Panc1 (cell line): ENCODE measurements at regions not wholly inside any gene's neighbourhood (a gene's known extent, or its start where the extent isn't known, plus 50 kb on each side); places are given as distances from the start of the nearest gene placed in this dataset.
A peak's percentile ranks its signal among the peaks of the same experiment; 100 is the strongest.

ENCODE experiments used
- ATAC-seq: fragments of 200-7000 bp; cut with Tn5 transposase; 2 replicates; pipeline ENCODE4 v1.9.1; 2020; ENCODE audit warnings: mild to moderate bottlenecking, moderate library complexity
- BruUV-seq: library from RNA; stranded (reverse); fragments of 400-500 nt; replicated peaks from 2 replicates; lab custom pipeline; 2021; lab: Mats Ljungman, UMichigan
- CTCF ChIA-PET: fragments of 300-600 bp; sonication (Branson Sonifier 250); formaldehyde crosslinking; loops from one replicate; lab custom pipeline; 2022; ENCODE audit warnings: antibody characterized with exemption; lab: Charles Lee
- POLR2A ChIA-PET: fragments of 300-600 bp; sonication (Branson Sonifier 250); formaldehyde crosslinking; loops from one replicate; lab custom pipeline; 2022; ENCODE audit warnings: antibody characterized with exemption; lab: Charles Lee
- DNase-seq: peaks from one replicate; pipeline ENCODE4 v3.0.0-alpha.2; 2010; ENCODE audit warnings: low read depth, low spot score
- H3K27ac ChIP-seq: 2 replicates; pipeline ENCODE4 v1.5.1; 2011; ENCODE audit warnings: mild to moderate bottlenecking, low read length, inconsistent platforms
- H3K27me3 ChIP-seq: fragments of 200-500 bp; sonication (Bioruptor generic); 2 replicates; pipeline ENCODE4 v1.6.0; 2014; ENCODE audit warnings: low read length, inconsistent platforms; ENCODE audit not compliant: control insufficient read depth, insufficient read depth
- H3K36me3 ChIP-seq: fragments of 200-500 bp; sonication (Bioruptor generic); 2 replicates; pipeline ENCODE4 v1.5.1; 2014; ENCODE audit warnings: inconsistent platforms, mild to moderate bottlenecking, low read length, moderate library complexity; ENCODE audit not compliant: control insufficient read depth, insufficient read depth
- H3K4me1 ChIP-seq: 2 replicates; pipeline ENCODE4 v1.5.1; 2011; ENCODE audit warnings: inconsistent platforms, mild to moderate bottlenecking, low read length, moderate library complexity; ENCODE audit not compliant: control insufficient read depth, insufficient read depth
- H3K4me3 ChIP-seq, 2 experiments: 2 replicates each; pipeline ENCODE4 v1.5.1; 2011 to 2012; ENCODE audit warnings: low read depth in 2 of 2, low read length in 2 of 2, mild to moderate bottlenecking in 2 of 2, inconsistent platforms in 1 of 2, moderate library complexity in 1 of 2
- H3K9me3 ChIP-seq: fragments of 200-500 bp; sonication (Bioruptor generic); 2 replicates; pipeline ENCODE4 v1.5.1; 2014; ENCODE audit warnings: low read depth, mild to moderate bottlenecking, inconsistent platforms, low read length, moderate library complexity; ENCODE audit not compliant: control insufficient read depth, insufficient read depth
- CTCF ChIP-seq: fragments of 450-650 bp; IDR thresholded peaks from 2 replicates; pipeline ENCODE4 v1.5.1; 2017; ENCODE audit warnings: mild to moderate bottlenecking
- POLR2AphosphoS5 ChIP-seq: IDR thresholded peaks from 2 replicates; pipeline ENCODE4 v1.6.1; 2012; ENCODE audit warnings: mild to moderate bottlenecking, low read depth, low read length, moderate library complexity
- REST ChIP-seq, 2 experiments: IDR thresholded peaks; 2 replicates each; pipeline ENCODE4 v1.6.1; 2011 to 2012; ENCODE audit warnings: low read depth in 2 of 2, control low read depth in 1 of 2, low read length in 1 of 2, mild to moderate bottlenecking in 1 of 2, moderate library complexity in 1 of 2; ENCODE audit not compliant: insufficient read depth in 1 of 2
- SIN3A ChIP-seq: IDR thresholded peaks from 2 replicates; pipeline ENCODE4 v1.6.1; 2012; ENCODE audit warnings: low read depth, mild to moderate bottlenecking, low read length, moderate library complexity, borderline replicate concordance; ENCODE audit not compliant: insufficient read depth
- TCF7L2 ChIP-seq: IDR thresholded peaks from 2 replicates; pipeline ENCODE4 v1.6.1; 2011; ENCODE audit warnings: mild to moderate bottlenecking, low read depth, low read length, inconsistent platforms
- in situ Hi-C: cut with HindIII; loops from 2 replicates; pipeline ENCODE4 v1.10.0; 2016; ENCODE audit warnings: low sequenced_read_pairs, low pct_unique_long_range_greater_than_20kb
- intact Hi-C: fragments of 100-400 bp; cut with micrococcal nuclease; formaldehyde crosslinking; loops from one replicate; pipeline ENCODE4 v1.10.0; 2022; ENCODE audit not compliant: unreplicated experiment

GRCh38 chr17:72491102-72491501 lies 370.3 kb downstream of the SOX9 start:
- ATAC-seq, result no peak
- Histone ChIP-seq H3K36me3 (no peaks in the 10 kb centered on the region), H3K27me3 (no peaks in the 10 kb centered on the region), H3K27ac (peak overlapping the region; percentile 91; the same call in 1 of the 2 replicates), H3K4me3 (no peak overlapping the region), H3K9me3 (no peaks in the 10 kb centered on the region), H3K4me1 (peaks cover 83% of the 10 kb centered on the region)
- ChIA-PET CTCF (no interaction called here), POLR2A (no interaction called here)
- in situ Hi-C loops (loop anchor here (25.0 kb wide), 1 partner anchor 354 kb away; no protein-coding TSS in a partner anchor), intact Hi-C loops (no loop called here)
- no peak for TF ChIP-seq TCF7L2
- BruUV-seq, result no TSS peak
- no peak for DNase-seq

GRCh38 chr17:72492494-72492893 lies 371.7 kb downstream of the SOX9 start:
- BruUV-seq, result no TSS peak
- Histone ChIP-seq H3K27me3 (no peaks in the 10 kb centered on the region), H3K9me3 (no peaks in the 10 kb centered on the region), H3K4me3 (no peak overlapping the region), H3K27ac (peak overlapping the region; percentile 68; the same call in 1 of the 2 replicates), H3K4me1 (peaks cover 77% of the 10 kb centered on the region), H3K36me3 (no peaks in the 10 kb centered on the region)
- DNase-seq (no peak), ATAC-seq (no peak)
- ChIA-PET CTCF (interaction anchor here (0.7 kb wide), 1 partner anchor 757 kb away, joined by 7 read pairs; no protein-coding TSS in a partner anchor), POLR2A (interaction anchor here (0.6 kb wide), 1 partner anchor 47 kb away, joined by 4 read pairs; no protein-coding TSS in a partner anchor)
- TF ChIP-seq REST (IDR thresholded peaks at IDR 0.05; ENCODE audit: insufficient read depth in 1 of 2, low read depth in 2 of 2, low read length in 1 of 2) (no peak), SIN3A (no peak), TCF7L2 (no peak), CTCF (no peak), POLR2AphosphoS5 (no peak)
- intact Hi-C loops (no loop called here), in situ Hi-C loops (loop anchor here (25.0 kb wide), 1 partner anchor 355 kb away; no protein-coding TSS in a partner anchor)

- H3K4me1 ChIP-seq, result peaks cover 73% of the 10 kb centered on the region
- ATAC-seq, result no peak
- H3K36me3 ChIP-seq, result no peaks in the 10 kb centered on the region
- H3K27ac ChIP-seq, result peak overlapping the region; percentile 68
- POLR2A ChIA-PET, result no interaction called here
- TF ChIP-seq REST (IDR thresholded peaks at IDR 0.05; ENCODE audit: insufficient read depth in 1 of 2, low read depth in 2 of 2, low read length in 1 of 2) (no peak), POLR2AphosphoS5 (no peak), CTCF (no peak), SIN3A (no peak), TCF7L2 (no peak)
- no peak overlapping the region for H3K4me3 ChIP-seq
- no peak for DNase-seq
- CTCF ChIA-PET, result no interaction called here
- intact Hi-C loops, result no loop called here
- H3K9me3 ChIP-seq, result no peaks in the 10 kb centered on the region
- in situ Hi-C loops, result loop anchor here (25.0 kb wide), 1 partner anchor 356 kb away; no protein-coding TSS in a partner anchor
- no TSS peak for BruUV-seq
- no peaks in the 10 kb centered on the region for H3K27me3 ChIP-seq
Observed at GRCh38 chr17:72492941-72493340, 372.1 kb downstream of the SOX9 start.
